ENCODE measurements at regions not wholly inside any gene's neighbourhood (a gene's known extent, or its start where the extent isn't known, plus 50 kb on each side); places are given as distances from the start of the nearest gene placed in this dataset.

- no peak for TF ChIP-seq EZH2 (IDR thresholded peaks at IDR 0.05; ENCODE audit: borderline replicate concordance, low read depth, low read length, poor library complexity, severe bottlenecking)
- no peak for TF ChIP-seq CTCF (conservative IDR thresholded peaks at IDR 0.05; ENCODE audit: low read depth, low read length)
Observed at GRCh38 chr3:167125612-167126407, 254.3 kb downstream of the ZBBX start.

Data from A673 (cell line).